K562 (cell line): ENCODE measurements at regions not wholly inside any gene's neighbourhood (a gene's known extent, or its start where the extent isn't known, plus 50 kb on each side); places are given as distances from the start of the nearest gene placed in this dataset.

Experiments
- EZH2 ChIP-seq: IDR thresholded peaks from 2 replicates; pipeline ENCODE4 v1.6.1; 2012; ENCODE audit warnings: low read depth, mild to moderate bottlenecking, inconsistent platforms, low read length, borderline replicate concordance
- JUN ChIP-seq, 2 experiments: sonication (generic) in 1 of 2; formaldehyde crosslinking in 1 of 2; IDR thresholded peaks; 2 replicates each; pipeline versions ENCODE4 v1.6.1 to v1.8.0; 2012 to 2022; ENCODE audit warnings: borderline replicate concordance in 2 of 2, mild to moderate bottlenecking in 2 of 2, improper control_type of control experiment in 1 of 2, low read depth in 1 of 2, low read length in 1 of 2, missing genetic modification reagents in 1 of 2
- MAX ChIP-seq: sonication (generic); formaldehyde crosslinking; IDR thresholded peaks from 2 replicates; pipeline ENCODE4 v1.9.0; 2022; ENCODE audit warnings: mild to moderate bottlenecking, missing genetic modification reagents
- POLR2A ChIP-seq: fragments of 450-650 bp; conservative IDR thresholded peaks from 2 replicates; pipeline ENCODE4 v1.6.1; 2016
- POU5F1 ChIP-seq: fragments of 150-350 bp; IDR thresholded peaks from 2 replicates; pipeline ENCODE4 v1.6.1; 2014; ENCODE audit warnings: borderline replicate concordance, low read length, low read depth, mild to moderate bottlenecking; ENCODE audit not compliant: partially characterized antibody
- SMARCC2 ChIP-seq: fragments of 450-650 bp; IDR thresholded peaks from 2 replicates; pipeline ENCODE4 v1.6.1; 2017; ENCODE audit warnings: antibody characterized with exemption, moderate library complexity, mild to moderate bottlenecking, low read depth
- ZBTB5 ChIP-seq: fragments of 450-650 bp; IDR thresholded peaks from 2 replicates; pipeline ENCODE4 v1.6.1; 2017; ENCODE audit warnings: antibody characterized with exemption
- ZHX1 ChIP-seq: fragments of 150-350 bp; conservative IDR thresholded peaks from 2 replicates; pipeline ENCODE4 v1.6.1; 2014; ENCODE audit warnings: low read length

- TF ChIP-seq POLR2A (no peak), ZBTB5 (no peak), EZH2 (no peak), POU5F1 (no peak), JUN (IDR thresholded peaks at IDR 0.05; ENCODE audit: borderline replicate concordance, low read depth, low read length) (no peak), JUN (CRISPR knock-in tag; IDR thresholded peaks at IDR 0.05; ENCODE audit: borderline replicate concordance) (no peak), SMARCC2 (no peak), MAX (CRISPR knock-in tag) (no peak), ZHX1 (no peak)
These were observed 718.8 kb upstream of the SOX9 start for GRCh38 chr17:71402007-71402406.
